Kasumi-1 (cell line): ENCODE measurements at regions not wholly inside any gene's neighbourhood (a gene's known extent, or its start where the extent isn't known, plus 50 kb on each side); places are given as distances from the start of the nearest gene placed in this dataset.
"Not testable (repeated sequence)": the region's sequence is repeated elsewhere in the genome, so short reads cannot be mapped to it uniquely, and the experiment has no call there.

Experiments used
- DNase-seq, 2 experiments: peaks; one replicate each; lab custom pipeline; 2025; lab: John Stamatoyannopoulos, UW

- DNase-seq, result not testable (repeated sequence)
These were observed 52.0 kb downstream of the SYT15B start for GRCh38 chr10:47711428-47711827.

- not testable (repeated sequence) for DNase-seq
These were observed 52.9 kb downstream of the SYT15B start for GRCh38 chr10:47710443-47710842.

GRCh38 chr10:47705698-47706414 lies 57.5 kb downstream of the SYT15B start:
- peak in 1 of 2 experiments; percentile 13 for DNase-seq

GRCh38 chr10:47701285-47701684 lies 62.1 kb downstream of the SYT15B start:
- DNase-seq, result not testable (repeated sequence)

GRCh38 chr10:47699854-47700253 lies 63.5 kb downstream of the SYT15B start:
- DNase-seq, result not testable (repeated sequence)

GRCh38 chr10:47696170-47696569 lies 67.2 kb downstream of the SYT15B start:
- DNase-seq, result not testable (repeated sequence)

- DNase-seq, result not testable (repeated sequence)
These were observed 68.2 kb downstream of the SYT15B start for GRCh38 chr10:47695149-47695548.

GRCh38 chr10:47690304-47690703 lies 73.1 kb downstream of the SYT15B start:
- DNase-seq, result not testable (repeated sequence)

GRCh38 chr10:47683826-47684475 lies 79.4 kb downstream of the SYT15B start:
- DNase-seq, result not testable (repeated sequence)

- not testable (repeated sequence) for DNase-seq
These were observed 81.8 kb downstream of the SYT15B start for GRCh38 chr10:47681638-47681990.

GRCh38 chr10:47680848-47681637 lies 82.3 kb downstream of the SYT15B start:
- DNase-seq, result not testable (repeated sequence)

GRCh38 chr10:47676102-47676501 lies 87.3 kb downstream of the SYT15B start:
- not testable (repeated sequence) for DNase-seq

- not testable (repeated sequence) for DNase-seq
These were observed 87.8 kb downstream of the SYT15B start for GRCh38 chr10:47675577-47675976.

GRCh38 chr10:47673128-47673527 lies 90.3 kb downstream of the SYT15B start:
- not testable (repeated sequence) for DNase-seq

GRCh38 chr10:47670857-47671256 lies 92.5 kb downstream of the SYT15B start:
- peak; percentile 12 to 20 for DNase-seq

GRCh38 chr10:47661955-47662577 lies 101.3 kb downstream of the SYT15B start:
- not testable (repeated sequence) for DNase-seq

GRCh38 chr10:47656732-47657131 lies 106.7 kb downstream of the SYT15B start:
- not testable (repeated sequence) for DNase-seq

GRCh38 chr10:47654161-47654560 lies 109.2 kb downstream of the SYT15B start:
- DNase-seq, result not testable (repeated sequence)

GRCh38 chr10:47648594-47648993 lies 114.8 kb downstream of the SYT15B start:
- not testable (repeated sequence) for DNase-seq

- not testable (repeated sequence) for DNase-seq
These were observed 115.8 kb downstream of the SYT15B start for GRCh38 chr10:47647523-47648101.

GRCh38 chr10:47646686-47647273 lies 116.6 kb downstream of the SYT15B start:
- not testable (repeated sequence) for DNase-seq
